HG03378 (cell line): ENCODE measurements at regions not wholly inside any gene's neighbourhood (a gene's known extent, or its start where the extent isn't known, plus 50 kb on each side); places are given as distances from the start of the nearest gene placed in this dataset.

ENCODE experiments used
- ATAC-seq: cut with Tn5 transposase; IDR thresholded peaks from one replicate; pipeline ENCODE4 v1.9.1; 2021; ENCODE audit warnings: mild to moderate bottlenecking, moderate library complexity; ENCODE audit not compliant: unreplicated experiment

DNA sequence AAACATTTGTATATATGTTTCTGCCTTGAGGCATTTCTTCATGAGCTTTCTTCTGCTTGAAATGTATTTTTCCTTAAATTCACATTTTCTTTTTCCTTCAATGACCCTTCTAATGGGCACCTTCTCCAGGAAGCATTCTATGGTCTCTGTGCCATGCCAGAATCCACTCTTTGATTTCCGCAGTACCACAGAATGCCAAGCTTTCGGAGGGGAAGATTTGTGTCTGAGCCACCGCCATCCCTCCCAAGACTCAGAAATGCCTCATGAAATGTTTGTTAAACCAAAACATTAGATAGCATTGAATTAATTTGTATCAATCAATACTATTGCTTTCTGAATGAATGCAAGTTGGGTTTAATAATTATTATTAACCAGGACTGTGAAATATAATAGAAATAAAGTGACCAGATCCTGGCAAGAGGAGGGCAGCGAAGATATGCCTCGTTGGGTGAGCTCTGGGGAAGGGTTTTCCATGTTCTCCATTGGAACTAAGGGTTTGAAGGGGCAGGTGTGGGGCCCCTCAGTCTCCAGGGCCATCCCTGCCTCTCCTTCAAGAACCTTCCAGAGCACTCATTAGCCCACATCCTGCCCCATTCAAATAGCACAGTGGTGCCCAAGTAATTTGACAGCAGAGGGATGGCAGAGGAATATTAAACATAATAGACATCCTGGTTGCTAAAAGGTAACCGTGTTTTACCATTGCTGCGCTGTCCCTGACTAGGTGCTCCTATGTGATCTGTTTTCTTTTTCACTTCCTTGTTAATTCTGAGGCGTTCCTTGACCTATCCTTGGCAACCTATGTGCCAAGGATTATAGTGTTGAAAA is 189.6 kb downstream of the MYCN start:
- ATAC-seq, result no peak

DNA sequence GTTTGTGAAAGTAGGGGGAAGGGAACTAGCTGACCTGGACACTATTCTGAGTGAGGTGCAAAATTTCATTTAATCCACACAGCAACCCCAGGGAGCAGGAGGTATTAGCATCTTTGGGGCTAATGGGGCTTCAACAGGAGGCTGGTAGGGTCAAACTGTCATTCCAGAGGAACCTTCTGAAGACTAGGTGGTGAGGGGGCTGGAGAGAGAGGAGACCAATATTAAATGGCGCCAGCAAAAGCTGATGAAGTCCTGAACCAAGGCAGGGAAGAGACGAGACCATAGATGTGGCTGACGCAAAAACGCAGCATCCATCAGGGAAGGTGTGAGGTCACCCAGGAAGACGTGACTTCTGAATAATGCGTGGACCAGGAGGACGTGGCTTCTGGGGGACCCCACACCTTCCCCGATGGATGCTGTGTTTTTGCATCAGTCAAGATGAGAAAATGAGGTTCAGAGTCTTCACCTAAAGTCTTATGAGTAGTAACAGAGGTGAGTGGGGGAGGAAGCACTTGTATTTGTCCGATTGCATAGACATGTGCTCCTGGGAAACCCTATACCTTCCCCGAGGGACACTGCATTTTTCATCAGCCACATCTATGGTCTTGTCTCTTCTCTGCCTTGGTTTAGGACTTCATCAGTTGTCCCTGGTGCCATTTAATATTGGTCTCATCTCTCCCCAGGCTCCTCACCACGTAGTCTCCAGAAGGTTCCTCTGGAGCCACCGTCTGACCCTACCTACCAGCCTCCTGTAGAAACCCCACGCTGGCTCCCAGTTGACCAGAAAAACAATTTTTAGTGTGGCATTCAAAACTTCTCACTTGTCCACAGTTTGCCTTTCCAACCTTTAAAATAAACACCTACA is 188.6 kb downstream of the MYCN start:
- ATAC-seq, result no peak

DNA sequence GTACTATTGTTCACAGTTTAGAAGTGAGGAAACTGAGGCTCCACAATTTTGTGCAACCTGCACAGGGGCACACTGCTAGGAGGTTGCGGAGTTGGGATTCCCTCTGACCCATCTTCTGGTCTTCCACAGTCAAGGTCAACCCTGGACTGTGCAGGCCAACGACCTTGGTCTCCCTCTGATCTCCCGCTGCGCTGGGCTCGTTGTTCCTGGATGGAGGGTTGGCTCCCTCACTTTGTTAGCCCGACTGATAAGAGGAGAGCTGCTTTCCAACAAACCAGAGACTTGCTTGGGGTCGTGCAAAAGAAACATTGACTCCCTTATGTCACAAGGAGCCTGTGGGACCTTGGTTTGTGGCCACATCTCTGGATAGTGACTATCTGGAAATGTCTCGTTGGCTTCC is 187.6 kb downstream of the MYCN start:
- no peak for ATAC-seq

DNA sequence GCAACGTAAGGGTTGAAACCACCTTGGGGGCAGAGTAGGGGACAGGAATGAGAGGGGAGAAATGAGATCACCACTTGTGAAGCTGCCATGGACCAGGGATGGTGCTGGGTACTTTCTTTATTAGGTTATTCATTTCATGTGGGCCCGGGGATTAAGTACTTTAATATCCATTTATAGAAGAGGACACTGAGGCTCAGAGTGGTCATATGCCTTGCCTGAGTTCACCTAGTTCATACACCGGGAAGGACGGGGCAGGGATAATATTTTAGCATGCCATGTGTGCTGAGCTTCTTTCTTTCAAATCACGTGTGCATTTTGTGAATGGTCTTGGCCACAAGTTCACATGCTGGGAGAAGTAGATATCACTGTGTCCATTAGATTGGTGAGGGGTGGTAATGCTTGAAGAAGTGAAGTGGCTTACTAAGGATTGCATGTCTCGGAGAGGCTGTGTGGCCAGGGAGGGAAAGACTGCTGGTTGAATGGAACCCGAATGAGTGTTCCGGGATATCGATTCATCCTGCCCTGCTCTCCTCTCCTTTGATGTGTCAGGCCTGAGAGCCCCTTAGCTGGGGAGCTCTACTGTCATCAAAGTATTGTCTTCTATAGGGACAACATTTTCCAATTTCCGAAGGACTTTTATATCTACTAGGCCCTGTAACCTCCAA is 187.1 kb downstream of the MYCN start:
- ATAC-seq, result no peak

GRCh38 chr2:16126517-16127275 is 186.3 kb downstream of the MYCN start:
- no peak for ATAC-seq

DNA sequence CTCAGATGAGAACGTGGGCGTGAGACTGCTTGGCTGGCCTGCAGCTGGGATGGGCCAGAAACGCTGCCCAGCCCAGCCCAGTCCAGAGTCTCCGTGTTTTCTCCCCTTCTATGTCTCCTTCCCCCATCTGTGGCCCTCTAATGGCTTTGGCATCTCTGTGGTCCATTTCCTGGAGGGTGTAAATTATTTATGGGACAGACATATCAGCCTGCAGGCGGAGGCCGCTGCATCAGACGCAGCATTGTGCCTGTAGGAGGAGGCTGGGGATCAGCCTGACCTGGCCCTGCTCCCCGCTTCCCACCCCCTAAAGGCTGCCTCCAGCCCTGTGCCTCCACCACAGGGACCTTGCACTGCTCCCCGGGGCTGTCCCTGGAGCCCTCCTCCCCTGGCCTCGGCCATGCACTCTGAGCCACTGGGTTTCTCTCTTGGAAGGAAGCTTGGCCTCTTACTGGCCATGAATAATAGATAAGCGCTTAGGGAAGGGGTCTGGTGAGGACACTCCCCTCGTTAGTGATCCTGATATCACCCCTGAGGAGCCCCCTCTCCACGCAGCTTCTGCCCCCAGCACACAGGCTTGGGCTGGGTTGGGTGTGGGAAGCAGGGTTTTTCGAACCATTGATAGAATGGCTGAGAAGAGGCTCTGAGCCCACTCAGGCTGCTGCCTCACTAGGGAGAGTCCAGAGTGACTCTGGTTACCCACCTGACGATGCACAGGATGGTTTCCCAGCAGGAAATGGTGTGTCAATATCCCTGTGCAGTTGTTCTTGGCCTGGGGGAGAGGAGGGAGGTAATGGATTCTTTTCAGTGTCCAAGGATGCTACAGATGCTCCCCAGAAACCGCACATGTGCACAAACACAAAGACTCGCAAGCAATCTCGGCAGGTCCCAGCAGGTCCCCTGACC is 185.5 kb downstream of the MYCN start:
- ATAC-seq, result no peak

- no peak for ATAC-seq
Observed at GRCh38 chr2:16124881-16125613, 184.7 kb downstream of the MYCN start.

- ATAC-seq, result no peak
Observed at GRCh38 chr2:16123856-16124780, 183.8 kb downstream of the MYCN start.

- ATAC-seq, result no peak
Observed at GRCh38 chr2:16123421-16123820, 183.1 kb downstream of the MYCN start.

GRCh38 chr2:16122556-16122955 is 182.2 kb downstream of the MYCN start:
- no peak for ATAC-seq

- ATAC-seq, result no peak
Observed at GRCh38 chr2:16121986-16122390, 181.6 kb downstream of the MYCN start.

DNA sequence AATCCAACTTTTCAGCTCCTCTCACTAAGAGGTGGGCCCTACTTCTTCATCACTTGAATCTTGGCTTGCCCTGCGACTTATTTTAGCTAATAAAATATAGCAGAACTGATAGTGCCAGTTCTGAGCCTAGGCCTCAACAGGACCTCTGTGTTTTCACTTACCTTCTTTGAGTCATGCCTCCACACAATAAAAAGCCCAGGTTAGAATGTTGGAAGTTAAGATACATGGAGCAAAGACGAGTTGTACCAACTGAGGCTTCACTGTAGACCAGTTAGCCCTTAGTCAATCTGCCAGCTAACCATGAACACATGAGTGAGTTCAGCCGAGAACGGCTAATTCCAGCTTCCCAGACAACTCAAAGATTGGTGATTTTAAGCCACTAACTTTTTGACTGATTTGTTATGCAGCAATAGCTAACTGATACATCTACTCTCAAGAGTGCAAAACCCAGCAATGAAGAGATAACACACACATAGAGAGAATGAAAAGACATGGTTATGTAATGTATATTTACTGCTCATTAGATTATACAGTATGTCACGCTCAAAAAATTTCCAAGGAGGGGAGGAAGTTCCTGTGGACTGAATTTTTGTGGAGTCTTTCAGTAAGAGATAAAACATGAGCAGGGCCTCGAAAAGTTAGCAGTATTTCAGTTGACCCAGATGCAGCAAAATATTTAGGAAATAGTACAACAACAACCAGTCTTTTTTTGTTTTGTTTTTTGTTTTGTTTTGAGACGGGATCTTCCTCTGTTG is 181.1 kb downstream of the MYCN start:
- no peak for ATAC-seq

GRCh38 chr2:16120591-16121180 is 180.3 kb downstream of the MYCN start:
- ATAC-seq, result no peak

GRCh38 chr2:16119741-16120140 is 179.4 kb downstream of the MYCN start:
- no peak for ATAC-seq

- no peak for ATAC-seq
Observed at GRCh38 chr2:16118611-16119590, 178.6 kb downstream of the MYCN start.
